GM21381 (cell line): ENCODE measurements at regions not wholly inside any gene's neighbourhood (a gene's known extent, or its start where the extent isn't known, plus 50 kb on each side); places are given as distances from the start of the nearest gene placed in this dataset.
"Not testable (repeated sequence)": the region's sequence is repeated elsewhere in the genome, so short reads cannot be mapped to it uniquely, and the experiment has no call there.

Experiments used
- ATAC-seq: cut with Tn5 transposase; IDR thresholded peaks from one replicate; pipeline ENCODE4 v1.9.1; 2021; ENCODE audit warnings: mild to moderate bottlenecking, moderate library complexity; ENCODE audit not compliant: unreplicated experiment

DNA sequence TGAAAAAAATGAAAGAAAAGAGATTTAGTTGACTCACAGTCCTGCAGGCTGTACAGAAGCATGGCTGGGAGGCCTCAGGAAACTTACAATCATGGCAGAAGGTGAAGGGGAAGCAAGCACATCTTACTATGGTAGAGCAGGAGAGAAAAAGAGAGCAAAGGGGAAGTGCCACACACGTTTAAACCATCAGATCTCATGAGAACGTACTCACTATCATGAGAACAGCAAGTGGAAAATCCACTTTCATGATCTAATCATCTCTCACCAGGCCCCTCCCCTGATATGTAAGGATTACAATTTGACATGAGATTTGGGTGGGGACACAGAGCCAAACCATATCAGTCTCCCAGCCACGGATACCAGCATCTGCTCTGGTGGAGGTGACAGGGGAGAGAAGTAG, 50.8 kb upstream of the CPOX start:
- ATAC-seq: no peak

DNA sequence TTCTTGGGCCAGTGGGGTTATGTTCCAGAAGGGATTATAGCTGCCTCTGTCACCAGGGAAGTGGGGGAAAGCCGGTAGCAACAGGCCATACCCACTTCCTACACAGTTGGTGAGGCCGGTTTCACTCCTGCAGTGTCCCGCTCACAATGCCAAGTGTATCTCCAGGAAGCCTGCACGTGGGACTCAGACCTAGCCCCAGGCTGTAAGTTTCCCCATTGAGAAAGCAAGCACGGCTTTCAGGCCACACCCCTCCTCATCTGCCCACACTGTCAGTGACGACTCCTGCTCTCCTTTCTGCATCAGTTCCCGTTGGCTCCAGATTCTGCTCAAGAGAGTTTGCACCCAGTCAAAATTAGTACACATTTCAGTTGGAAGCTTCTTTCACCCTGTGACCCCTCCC, 51.6 kb upstream of the CPOX start:
- ATAC-seq: no peak

DNA sequence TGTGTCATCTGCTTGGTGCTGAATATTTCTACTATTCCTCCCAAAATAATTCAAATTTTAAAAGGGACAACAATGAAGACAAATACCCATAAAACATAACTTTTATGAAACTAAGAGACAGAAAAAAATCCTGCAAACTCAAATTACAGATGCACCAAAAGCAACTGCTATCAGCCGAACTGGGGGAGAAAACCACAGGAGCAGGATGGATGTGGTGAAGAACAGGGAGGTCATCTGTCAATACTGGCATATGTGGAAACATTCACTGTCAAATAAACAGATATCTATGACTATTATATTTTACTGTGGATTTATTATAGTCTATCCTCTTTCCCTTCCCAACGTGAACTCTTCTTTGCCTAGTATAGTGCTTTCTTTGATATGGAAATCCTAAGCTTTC, 53.3 kb upstream of the CPOX start:
- no peak for ATAC-seq

DNA sequence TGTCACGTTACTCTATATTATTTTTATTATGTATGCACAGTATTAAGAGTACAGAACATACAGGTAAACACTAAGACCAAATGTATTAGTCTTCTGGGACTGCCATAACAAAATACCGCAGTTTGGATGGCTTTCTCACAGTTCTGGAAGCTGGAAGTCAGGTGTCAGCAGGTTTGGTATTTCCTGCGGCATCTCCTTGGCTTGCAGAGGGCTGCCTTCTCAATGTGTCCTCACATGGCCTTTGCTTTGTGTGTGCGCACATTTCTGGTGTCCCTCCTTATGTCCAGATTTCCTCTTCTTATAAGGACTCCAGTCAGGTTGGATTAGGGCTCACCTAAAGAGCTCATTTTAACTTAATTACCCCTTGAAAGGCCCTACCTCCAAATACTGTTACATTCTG, 53.8 kb upstream of the CPOX start:
- no peak for ATAC-seq

DNA sequence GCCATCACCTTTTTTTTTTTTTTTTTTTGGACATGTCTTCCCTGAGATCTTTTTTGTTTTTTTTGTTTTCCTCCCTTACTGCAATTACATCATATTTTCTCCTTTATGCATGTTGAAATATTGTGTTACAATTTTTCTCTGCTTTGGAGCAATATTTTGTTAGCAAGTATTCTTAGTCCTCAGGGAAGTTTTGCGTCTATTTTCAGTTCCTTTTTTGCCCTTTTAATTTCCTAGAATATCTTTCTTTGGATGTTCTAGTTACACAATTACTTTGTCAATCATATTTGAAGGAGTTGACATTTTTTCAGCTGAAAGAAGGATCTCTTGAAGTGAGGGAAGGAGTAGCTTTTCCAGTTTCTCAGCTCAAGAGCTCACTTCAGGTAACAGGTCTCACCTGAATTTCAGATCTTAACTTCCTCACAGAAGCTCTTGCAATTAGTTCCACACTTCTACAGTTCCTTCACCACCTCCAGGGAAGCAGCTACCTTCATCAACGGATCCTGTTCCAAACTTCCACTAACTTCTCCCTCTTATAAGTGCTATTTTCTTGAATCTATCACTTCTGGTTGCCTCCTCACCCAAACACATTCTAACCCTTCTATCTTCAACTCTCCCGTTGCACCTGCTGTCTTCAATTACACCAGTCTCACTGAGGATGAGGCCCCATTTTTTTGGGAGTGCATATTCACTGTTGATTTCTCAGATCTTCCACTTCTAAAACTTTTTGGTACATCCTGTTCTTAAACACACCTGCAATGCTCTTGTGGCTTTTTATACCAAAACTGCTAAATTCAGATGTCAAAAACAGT, 57.8 kb upstream of the CPOX start:
- ATAC-seq: no peak

DNA sequence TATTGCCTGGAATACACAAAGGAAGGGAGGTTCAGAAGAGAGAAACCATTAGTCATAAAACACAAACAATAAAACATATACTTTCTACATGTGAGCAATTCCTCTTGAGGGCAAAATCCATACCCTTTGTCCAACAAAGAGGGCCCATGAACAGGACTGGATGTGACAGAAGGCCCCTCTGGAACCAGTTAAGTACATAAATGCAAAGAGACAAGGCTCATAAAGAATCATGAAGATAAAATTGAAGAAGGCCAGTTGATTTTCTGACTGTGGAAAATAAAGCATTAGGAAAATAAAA, 58.3 kb upstream of the CPOX start:
- no peak for ATAC-seq

DNA sequence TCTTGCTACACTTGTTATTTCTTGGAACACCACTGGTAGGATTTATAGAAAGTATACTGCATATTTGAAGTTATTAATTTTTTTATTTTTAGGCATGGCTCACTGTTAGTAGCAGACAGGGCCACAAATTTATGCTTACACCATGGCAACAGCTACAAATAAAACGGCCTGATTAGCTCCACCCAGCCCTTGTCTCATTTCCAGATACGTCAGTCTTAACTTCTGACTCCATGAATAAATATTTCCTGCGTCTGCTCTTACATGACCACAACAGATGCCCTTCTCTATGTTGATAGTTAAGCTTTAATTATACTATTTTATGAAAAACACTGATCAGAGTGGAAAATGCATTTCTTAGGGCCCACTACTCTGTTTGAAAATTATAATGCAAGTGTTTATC, 62.3 kb upstream of the CPOX start:
- ATAC-seq: no peak

DNA sequence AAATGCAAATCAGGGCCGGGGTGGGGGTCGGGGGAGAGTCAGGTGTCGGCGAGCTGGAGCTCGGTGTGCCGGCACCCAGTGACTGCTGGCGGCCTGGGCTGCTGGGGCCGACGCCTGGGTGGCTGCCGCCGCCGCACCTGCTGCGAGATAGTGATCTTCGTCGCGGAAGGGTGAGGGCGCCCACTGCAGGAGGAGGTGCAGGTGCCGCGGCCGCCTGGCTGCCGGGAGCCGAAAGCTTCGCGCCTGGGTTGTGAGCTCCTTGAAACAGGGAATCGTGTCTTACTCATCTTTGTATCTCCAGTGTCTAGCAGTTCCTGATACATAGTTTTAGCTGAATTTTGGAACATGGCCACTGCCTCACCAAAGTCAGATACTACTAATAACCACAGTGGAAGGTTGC, 64.0 kb upstream of the CPOX start:
- ATAC-seq: peak; percentile 85

DNA sequence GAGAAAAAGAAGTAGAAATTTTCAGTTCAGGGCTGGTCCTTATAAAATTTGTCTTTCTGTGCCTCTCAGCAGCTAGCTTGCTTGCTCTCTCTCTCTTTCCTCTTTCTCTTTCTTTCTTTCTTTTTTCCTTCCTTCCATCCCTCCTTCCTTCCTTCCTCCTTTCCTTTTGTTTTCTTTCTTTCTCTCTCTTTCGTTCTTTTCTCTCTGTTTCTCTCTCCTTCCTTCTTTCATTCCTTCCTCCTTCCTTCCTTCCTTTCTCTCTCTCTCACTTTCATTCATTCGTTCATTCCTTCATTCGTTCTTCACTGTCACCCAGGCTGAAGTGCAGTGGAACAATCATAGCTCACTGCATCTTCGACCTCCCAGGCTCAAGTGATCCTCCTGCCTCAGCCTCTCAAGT, 69.3 kb upstream of the CPOX start:
- no peak for ATAC-seq

DNA sequence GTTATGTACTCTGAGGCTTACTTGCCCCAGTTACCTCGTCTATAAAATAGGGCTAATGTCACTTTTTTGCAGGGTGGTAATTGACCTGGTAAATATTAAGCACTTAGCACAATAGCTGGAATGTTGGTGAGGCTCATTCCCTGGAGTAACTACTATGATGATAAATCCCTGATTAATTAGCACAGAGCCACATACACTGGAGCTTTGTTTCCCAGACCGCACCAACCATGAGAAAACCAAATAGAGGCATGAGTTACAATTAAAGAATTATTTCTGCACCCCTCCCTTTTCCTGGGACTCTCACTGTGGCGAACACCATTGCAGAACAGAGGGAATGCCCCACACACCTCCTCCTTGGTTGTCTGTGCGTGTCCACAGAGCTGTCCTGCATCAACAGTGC, 76.6 kb upstream of the CPOX start:
- ATAC-seq: no peak

DNA sequence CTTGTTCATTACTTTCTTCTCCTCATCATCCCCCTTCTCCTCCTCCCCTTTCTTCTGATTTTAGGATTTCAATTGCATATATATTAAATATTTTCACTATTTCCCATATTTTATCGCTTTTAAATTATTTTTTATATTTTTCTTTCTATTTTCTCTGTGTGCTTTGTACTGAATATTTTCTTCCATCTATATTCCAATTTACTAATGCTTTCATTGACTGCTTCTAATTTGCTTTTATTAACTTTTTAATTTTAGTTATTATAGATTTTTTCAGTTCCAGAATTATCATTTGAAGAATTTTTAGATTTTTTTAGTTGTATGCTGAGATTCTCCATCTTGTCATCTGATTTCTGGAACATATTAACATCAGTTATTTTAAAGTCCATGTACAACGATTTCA, 83.2 kb upstream of the ST3GAL6 start:
- no peak for ATAC-seq

DNA sequence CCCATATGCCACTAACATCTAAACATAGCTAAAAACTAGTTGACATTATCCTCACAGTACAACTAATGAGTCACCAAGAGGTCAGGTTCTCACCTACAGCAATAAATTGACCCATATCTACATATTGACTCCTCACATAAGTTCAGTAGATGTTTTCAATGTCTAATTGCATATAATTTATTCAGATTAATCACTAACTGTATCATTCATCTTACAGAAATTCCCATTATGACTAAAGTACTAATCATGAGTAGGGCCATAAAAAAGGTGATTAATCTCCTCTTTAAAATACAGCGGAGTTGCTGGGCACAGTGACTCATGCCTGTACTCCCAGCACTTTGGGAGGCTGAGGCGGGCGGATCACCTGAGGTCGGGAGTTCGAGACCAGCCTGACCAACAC, 82.4 kb upstream of the ST3GAL6 start:
- no peak for ATAC-seq

DNA sequence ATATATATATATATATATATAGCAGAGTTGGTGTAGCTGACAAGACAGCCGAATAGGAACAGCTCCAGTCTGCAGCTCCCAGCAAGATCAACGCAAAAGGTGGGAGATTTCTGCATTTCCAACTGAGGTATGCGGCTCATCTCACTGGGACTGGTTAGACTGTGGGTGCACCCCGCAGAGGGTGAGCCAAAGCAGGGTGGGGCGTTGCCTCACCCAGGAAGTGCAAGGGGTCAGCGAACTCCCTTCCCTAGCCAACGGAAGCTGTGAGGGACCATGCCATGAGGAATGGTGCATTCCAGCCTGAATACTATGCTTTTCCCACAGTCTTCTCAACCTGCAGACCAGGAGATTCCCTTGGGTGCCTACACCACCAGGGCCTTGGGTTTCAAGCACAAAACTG, 81.7 kb upstream of the ST3GAL6 start:
- ATAC-seq: no peak

DNA sequence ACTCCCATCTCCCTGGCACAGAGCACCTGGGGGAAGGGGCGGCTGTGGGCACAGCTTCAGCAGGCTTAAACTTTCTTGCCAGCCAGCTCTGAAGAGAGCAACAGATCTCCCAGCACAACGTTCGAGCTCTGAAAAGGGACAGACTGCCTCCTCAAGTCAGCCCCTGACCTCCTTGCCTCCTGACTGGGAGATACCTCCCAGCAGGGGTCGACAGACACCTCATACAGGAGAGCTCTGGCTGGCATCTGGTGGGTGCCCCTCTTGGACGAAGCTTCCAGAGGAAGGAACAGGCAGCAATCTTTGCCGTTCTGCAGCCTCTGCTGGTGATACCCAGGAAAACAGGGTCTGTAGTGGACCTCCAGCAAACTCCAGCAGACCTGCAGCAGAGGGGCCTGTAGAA, 80.7 kb upstream of the ST3GAL6 start:
- not testable (repeated sequence) for ATAC-seq

DNA sequence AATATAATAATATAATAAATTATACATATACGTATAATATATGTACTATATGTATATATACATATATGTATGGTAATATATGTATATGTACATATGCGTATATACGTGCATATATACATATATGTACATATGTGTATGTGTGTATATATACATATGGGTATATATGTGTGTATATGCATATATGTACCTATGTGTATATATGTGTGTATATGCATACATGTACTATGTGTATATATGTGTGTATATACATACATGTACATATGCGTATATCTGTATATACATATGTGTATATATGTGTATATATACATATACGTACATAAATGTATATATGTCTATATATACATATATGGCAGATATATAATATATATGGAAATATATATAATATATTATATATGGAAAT, 74.8 kb upstream of the ST3GAL6 start:
- no peak for ATAC-seq

DNA sequence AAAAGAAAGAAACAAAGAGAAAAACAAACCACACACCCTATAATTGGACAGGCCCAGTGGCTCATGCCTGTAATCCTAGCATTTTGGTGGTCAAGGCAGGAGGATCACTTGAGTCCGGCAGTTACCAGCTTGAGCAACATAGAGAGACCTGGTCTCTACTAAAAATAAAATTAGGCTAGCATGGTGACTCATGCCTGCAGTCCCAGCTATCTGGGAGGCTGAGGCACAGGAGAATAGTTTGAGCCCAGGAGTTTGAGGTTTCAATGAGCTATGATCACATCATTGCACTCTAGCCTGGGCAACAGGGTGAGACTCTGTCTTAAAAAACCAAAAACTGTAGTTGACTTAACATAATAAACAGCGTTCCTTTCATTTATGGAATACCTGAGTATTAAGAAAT, 72.3 kb upstream of the ST3GAL6 start:
- ATAC-seq: no peak

DNA sequence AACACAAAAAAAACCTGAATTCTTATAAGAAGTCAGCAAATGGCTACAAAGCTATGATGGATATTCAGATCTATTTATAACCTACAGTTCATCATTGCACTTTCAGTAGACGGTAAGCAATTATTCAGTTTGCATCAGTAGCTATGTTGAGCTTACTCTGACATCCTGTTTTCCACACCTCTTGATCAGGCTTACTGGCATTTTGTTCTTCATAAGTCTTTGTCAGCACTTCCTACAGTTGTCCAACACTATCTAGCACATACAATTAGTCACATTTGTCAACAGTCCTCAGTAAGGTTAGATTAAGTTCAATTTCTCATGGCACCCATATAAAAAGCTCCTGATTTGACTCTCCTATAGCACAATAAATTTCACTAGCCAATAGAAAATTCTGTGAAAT, 71.2 kb upstream of the ST3GAL6 start:
- no peak for ATAC-seq

DNA sequence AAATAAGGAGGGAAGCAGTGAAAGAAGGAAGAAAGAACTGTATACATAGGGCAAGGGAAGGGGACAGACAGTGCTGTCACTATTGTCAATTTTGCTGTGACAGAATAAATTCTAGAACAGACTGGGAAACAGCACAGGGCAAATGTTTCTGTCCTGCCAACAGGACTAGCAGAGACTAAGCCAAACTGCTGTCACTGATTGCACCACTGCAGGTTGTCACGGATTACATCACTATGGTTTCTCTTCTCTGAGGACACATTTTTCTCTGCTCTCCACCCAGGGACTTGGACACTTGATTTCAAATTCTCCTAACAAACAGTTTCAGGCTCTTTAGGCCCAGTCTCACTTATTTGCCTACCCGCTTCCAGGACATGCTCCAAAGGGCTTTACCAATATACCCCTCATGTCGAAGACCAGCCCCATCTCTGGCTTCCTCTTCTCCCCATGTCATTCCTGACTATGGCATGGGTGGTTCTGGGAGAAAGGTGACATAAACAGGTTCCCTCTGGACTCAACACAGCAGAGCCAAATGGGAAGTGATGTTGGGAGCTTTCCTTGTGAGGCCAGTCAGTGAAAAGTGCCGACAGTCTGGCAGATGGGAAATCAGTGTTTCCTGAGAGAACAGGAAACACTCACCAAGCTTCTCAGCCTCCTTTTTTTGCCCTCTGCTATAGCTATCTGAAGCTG, 70.2 kb upstream of the ST3GAL6 start:
- no peak for ATAC-seq

DNA sequence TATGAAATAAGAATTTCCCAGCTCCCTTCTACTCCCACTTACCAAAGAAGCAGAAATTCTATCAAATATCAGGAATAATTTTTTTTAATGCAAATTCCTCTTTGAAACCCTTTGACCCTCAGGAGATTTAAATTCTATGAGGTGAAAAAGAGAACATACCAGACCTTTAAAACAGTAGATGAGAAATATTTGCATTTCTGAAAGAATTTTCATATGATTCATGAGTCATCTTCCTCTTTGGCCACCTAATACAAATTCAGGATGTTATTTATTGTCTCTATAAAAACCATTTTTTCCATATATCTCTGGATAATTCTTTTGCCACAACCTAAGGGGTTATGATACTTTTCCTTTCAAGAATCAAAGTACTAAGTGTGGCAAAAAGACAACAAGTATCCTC, 67.3 kb upstream of the ST3GAL6 start:
- no peak for ATAC-seq

DNA sequence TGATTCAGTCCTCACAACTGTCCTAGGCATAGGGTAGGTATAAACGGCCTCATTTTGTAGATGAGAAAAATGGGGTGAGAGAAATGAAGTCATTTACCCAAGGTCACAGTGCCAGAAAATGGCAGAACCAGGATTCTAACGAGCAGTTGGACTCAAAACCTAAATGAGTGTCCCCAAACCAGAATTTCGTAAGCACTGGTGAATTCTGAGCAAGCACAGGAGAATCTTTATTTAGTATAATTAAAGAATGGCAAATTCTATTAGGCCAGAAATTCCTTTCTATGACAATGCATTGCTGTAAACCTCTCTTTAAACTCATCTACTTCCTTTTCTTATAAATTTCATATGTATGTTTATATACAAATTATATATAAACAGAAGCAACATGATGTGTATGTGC, 66.8 kb upstream of the ST3GAL6 start:
- not testable (repeated sequence) for ATAC-seq

DNA sequence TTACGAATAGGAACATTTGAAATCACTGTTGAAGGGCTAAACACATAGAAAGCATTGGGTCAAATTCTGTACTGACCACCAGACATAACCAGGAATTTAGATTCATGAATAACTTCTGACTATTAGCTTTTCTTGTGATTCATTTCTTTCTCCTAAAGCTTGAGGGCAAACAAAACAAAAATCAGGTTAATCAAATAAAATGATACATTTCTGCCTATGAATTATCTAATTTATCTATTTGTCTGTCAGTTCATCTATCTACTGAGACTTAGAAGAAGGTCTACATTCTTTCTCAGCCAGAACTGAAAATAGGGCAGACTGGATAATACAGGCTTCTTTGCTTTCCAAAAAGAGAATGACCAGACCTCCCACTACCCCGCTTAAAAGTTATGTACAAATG, 65.9 kb upstream of the ST3GAL6 start:
- ATAC-seq: no peak

DNA sequence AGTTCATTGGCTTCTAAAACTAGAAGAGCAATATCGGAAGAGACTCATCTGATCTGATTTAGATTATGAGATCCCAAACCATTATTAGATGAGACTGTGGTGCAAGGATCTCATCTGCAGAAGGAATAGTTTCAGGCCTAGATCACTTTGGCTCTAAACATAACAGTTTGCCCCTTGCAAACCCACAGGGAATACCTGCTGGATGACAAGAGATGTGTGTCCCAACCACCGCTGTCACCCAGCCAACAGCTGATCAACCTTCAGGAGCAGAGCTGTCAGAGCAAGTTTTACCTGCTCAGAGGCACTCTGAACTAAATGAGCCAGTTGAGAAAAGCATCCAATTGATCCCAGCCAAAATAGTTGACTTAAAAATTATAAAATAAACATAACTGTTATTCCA, 64.0 kb upstream of the ST3GAL6 start:
- ATAC-seq: no peak

DNA sequence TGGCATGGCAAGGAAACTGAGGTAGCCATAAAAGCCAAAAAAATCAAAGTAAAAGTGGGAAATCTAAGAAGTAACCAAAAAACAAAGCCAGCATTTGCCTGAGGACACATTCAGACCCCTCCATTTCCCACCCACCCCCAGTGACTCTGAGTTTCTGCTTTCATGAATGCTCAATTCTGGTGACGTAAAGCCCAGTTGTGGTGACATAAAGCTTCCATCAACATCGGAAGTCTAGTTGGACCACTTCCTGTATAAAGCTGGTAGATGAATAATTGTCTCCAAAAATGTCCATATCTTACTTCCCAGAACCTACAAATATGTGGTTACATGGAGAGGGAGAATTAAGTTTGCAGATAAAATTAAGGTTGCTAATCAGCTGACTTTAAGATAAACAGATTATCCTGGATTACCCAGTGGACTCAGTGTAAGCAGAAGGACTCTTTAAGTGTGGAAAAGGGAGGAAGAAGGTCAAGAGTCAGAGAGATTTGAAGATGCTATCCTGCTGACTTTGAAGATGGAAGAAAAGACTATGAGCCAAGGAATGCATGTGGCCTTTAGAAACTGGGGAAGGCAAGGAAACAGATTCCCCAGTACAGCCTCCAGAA, 62.0 kb upstream of the ST3GAL6 start:
- no peak for ATAC-seq
